22Rv1 (cell line): ENCODE measurements at regions not wholly inside any gene's neighbourhood (a gene's known extent, or its start where the extent isn't known, plus 50 kb on each side); places are given as distances from the start of the nearest gene placed in this dataset.

Source experiments
- ZFX ChIP-seq: fragments of 450-650 bp; IDR thresholded peaks from 2 replicates; pipeline ENCODE4 v1.6.1; 2017; ENCODE audit warnings: antibody characterized with exemption, borderline replicate concordance
- TF ChIP-seq, protein P1 (sequence below): fragments of 450-650 bp; IDR thresholded peaks from 2 replicates; pipeline ENCODE4 v1.5.1; 2017; ENCODE audit warnings: mild to moderate bottlenecking

GRCh38 chr12:124636138-124636978, 68.9 kb upstream of the NCOR2 start:
- TF ChIP-seq, protein P1, sequence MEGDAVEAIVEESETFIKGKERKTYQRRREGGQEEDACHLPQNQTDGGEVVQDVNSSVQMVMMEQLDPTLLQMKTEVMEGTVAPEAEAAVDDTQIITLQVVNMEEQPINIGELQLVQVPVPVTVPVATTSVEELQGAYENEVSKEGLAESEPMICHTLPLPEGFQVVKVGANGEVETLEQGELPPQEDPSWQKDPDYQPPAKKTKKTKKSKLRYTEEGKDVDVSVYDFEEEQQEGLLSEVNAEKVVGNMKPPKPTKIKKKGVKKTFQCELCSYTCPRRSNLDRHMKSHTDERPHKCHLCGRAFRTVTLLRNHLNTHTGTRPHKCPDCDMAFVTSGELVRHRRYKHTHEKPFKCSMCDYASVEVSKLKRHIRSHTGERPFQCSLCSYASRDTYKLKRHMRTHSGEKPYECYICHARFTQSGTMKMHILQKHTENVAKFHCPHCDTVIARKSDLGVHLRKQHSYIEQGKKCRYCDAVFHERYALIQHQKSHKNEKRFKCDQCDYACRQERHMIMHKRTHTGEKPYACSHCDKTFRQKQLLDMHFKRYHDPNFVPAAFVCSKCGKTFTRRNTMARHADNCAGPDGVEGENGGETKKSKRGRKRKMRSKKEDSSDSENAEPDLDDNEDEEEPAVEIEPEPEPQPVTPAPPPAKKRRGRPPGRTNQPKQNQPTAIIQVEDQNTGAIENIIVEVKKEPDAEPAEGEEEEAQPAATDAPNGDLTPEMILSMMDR: no peak
- TF ChIP-seq ZFX: no peak
